ENCODE measurements at regions not wholly inside any gene's neighbourhood (a gene's known extent, or its start where the extent isn't known, plus 50 kb on each side); places are given as distances from the start of the nearest gene placed in this dataset.

GRCh38 chr6:125699591-125699990, 49.8 kb upstream of the HEY2 start:
- TF ChIP-seq CTCF (conservative IDR thresholded peaks at IDR 0.05; ENCODE audit: low read depth, low read length), result no peak
- no peak for TF ChIP-seq EZH2 (IDR thresholded peaks at IDR 0.05; ENCODE audit: borderline replicate concordance, low read depth, low read length, poor library complexity, severe bottlenecking)
